ENCODE measurements at regions not wholly inside any gene's neighbourhood (a gene's known extent, or its start where the extent isn't known, plus 50 kb on each side); places are given as distances from the start of the nearest gene placed in this dataset.
"Not testable (repeated sequence)": the region's sequence is repeated elsewhere in the genome, so short reads cannot be mapped to it uniquely, and the experiment has no call there.

DNA sequence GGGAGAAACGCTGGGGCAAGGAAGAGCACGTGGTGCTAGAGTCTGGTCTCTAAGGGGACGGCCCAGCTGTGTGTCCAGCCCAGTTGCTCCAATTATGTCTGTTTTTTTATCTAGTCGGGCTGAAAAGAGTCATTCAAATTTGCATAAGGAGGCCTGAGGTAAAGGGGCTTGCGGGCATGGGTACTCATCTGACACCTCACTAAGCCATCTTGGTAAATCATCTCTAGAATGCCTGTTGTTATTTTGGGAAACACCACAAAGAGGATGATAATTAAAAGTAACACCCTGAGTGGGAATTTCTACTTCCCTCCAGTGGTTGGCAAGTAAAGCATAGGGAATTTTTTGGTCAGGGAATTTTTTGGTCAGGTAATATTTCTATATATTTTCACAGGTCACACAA, 196.1 kb upstream of the ALG10B start:
- no peak overlapping the region for H3K9ac ChIP-seq (ENCODE audit: control insufficient read depth, extremely low read depth, insufficient read depth, low read length)
- TF ChIP-seq CTCF (optimal IDR thresholded peaks at IDR 0.05 in 1 of 3, IDR thresholded peaks at IDR 0.05 in 1 of 3, conservative IDR thresholded peaks at IDR 0.05 in 1 of 3; ENCODE audit: extremely low read depth in 1 of 3, insufficient read depth in 2 of 3, low read length in 3 of 3) (no peak), EZH2 (IDR thresholded peaks at IDR 0.05; ENCODE audit: low read length) (no peak)
- no peaks in the 10 kb centered on the region for H3K79me2 ChIP-seq (ENCODE audit: control insufficient read depth, insufficient read depth, low read length)
- H3K27me3 ChIP-seq (ENCODE audit: control insufficient read depth, extremely low read depth, insufficient read depth, low read length), result no peaks in the 10 kb centered on the region
- H3K4me3 ChIP-seq (ENCODE audit: control insufficient read depth in 2 of 3, extremely low read depth in 1 of 3, insufficient read depth in 2 of 3, low read depth in 1 of 3, low read length in 3 of 3), result no peak overlapping the region
- DNase-seq (ENCODE audit: low read depth, low spot score), result no peak
- dilution Hi-C loops (cut with MboI; ENCODE audit: extremely low pct_ligation_motif_present, low sequenced_read_pairs), result no loop called here
- peaks cover 6% of the 10 kb centered on the region for H3K9me3 ChIP-seq (ENCODE audit: control insufficient read depth, low read depth, low read length)
- H3K36me3 ChIP-seq (ENCODE audit: control insufficient read depth in 2 of 2, extremely low read depth in 1 of 2, insufficient read depth in 2 of 2, low read length in 2 of 2), result no peaks in the 10 kb centered on the region
- H2AFZ ChIP-seq (ENCODE audit: control insufficient read depth, low read length), result no peak overlapping the region
- no peak for FAIRE-seq
- H3K27ac ChIP-seq (ENCODE audit: control insufficient read depth, insufficient read depth, low read length), result no peak overlapping the region
- H3K4me1 ChIP-seq (ENCODE audit: control insufficient read depth, extremely low read depth, insufficient read depth, low read length), result no peaks in the 10 kb centered on the region
- H4K20me1 ChIP-seq (ENCODE audit: control insufficient read depth, extremely low read depth, insufficient read depth, low read length), result no peaks in the 10 kb centered on the region
- no peaks in the 10 kb centered on the region for H3K9me1 ChIP-seq (ENCODE audit: control insufficient read depth, extremely low read depth, insufficient read depth, low read length)
- H3K4me2 ChIP-seq (ENCODE audit: control insufficient read depth, extremely low read depth, insufficient read depth, low read depth, low read length), result no peak overlapping the region

GRCh38 chr12:38123028-38123427, 193.5 kb upstream of the ALG10B start:
- H2AFZ ChIP-seq (ENCODE audit: control insufficient read depth, low read length); H3K27ac ChIP-seq (ENCODE audit: control insufficient read depth, insufficient read depth, low read length); H3K9ac ChIP-seq (ENCODE audit: control insufficient read depth, extremely low read depth, insufficient read depth, low read length); H3K9me3 ChIP-seq (ENCODE audit: control insufficient read depth, low read depth, low read length); H3K4me3 ChIP-seq (ENCODE audit: control insufficient read depth in 2 of 3, extremely low read depth in 1 of 3, insufficient read depth in 2 of 3, low read depth in 1 of 3, low read length in 3 of 3); dilution Hi-C loops (cut with MboI; ENCODE audit: extremely low pct_ligation_motif_present, low sequenced_read_pairs); DNase-seq (ENCODE audit: low read depth, low spot score); H3K27me3 ChIP-seq (ENCODE audit: control insufficient read depth, extremely low read depth, insufficient read depth, low read length); H3K36me3 ChIP-seq (ENCODE audit: control insufficient read depth in 2 of 2, extremely low read depth in 1 of 2, insufficient read depth in 2 of 2, low read length in 2 of 2); H3K9me1 ChIP-seq (ENCODE audit: control insufficient read depth, extremely low read depth, insufficient read depth, low read length); H3K4me1 ChIP-seq (ENCODE audit: control insufficient read depth, extremely low read depth, insufficient read depth, low read length); H4K20me1 ChIP-seq (ENCODE audit: control insufficient read depth, extremely low read depth, insufficient read depth, low read length); H3K79me2 ChIP-seq (ENCODE audit: control insufficient read depth, insufficient read depth, low read length); H3K4me2 ChIP-seq (ENCODE audit: control insufficient read depth, extremely low read depth, insufficient read depth, low read depth, low read length); FAIRE-seq: not testable (repeated sequence)

GRCh38 chr12:38123566-38124246, 192.9 kb upstream of the ALG10B start:
- dilution Hi-C loops (cut with MboI; ENCODE audit: extremely low pct_ligation_motif_present, low sequenced_read_pairs), result no loop called here
- Histone ChIP-seq H3K9me1 (ENCODE audit: control insufficient read depth, extremely low read depth, insufficient read depth, low read length) (no peaks in the 10 kb centered on the region), H3K9me3 (ENCODE audit: control insufficient read depth, low read depth, low read length) (peaks cover 3% of the 10 kb centered on the region), H3K4me1 (ENCODE audit: control insufficient read depth, extremely low read depth, insufficient read depth, low read length) (no peaks in the 10 kb centered on the region), H3K27me3 (ENCODE audit: control insufficient read depth, extremely low read depth, insufficient read depth, low read length) (no peaks in the 10 kb centered on the region), H4K20me1 (ENCODE audit: control insufficient read depth, extremely low read depth, insufficient read depth, low read length) (no peaks in the 10 kb centered on the region), H3K36me3 (ENCODE audit: control insufficient read depth in 2 of 2, extremely low read depth in 1 of 2, insufficient read depth in 2 of 2, low read length in 2 of 2) (no peaks in the 10 kb centered on the region), H3K79me2 (ENCODE audit: control insufficient read depth, insufficient read depth, low read length) (no peaks in the 10 kb centered on the region), H3K9ac (ENCODE audit: control insufficient read depth, extremely low read depth, insufficient read depth, low read length) (no peak overlapping the region), H3K4me3 (ENCODE audit: control insufficient read depth in 2 of 3, extremely low read depth in 1 of 3, insufficient read depth in 2 of 3, low read depth in 1 of 3, low read length in 3 of 3) (no peak overlapping the region), H2AFZ (ENCODE audit: control insufficient read depth, low read length) (no peak overlapping the region), H3K27ac (ENCODE audit: control insufficient read depth, insufficient read depth, low read length) (no peak overlapping the region), H3K4me2 (ENCODE audit: control insufficient read depth, extremely low read depth, insufficient read depth, low read depth, low read length) (no peak overlapping the region)
- TF ChIP-seq EZH2 (IDR thresholded peaks at IDR 0.05; ENCODE audit: low read length), result no peak
- TF ChIP-seq CTCF (optimal IDR thresholded peaks at IDR 0.05 in 1 of 3, IDR thresholded peaks at IDR 0.05 in 1 of 3, conservative IDR thresholded peaks at IDR 0.05 in 1 of 3; ENCODE audit: extremely low read depth in 1 of 3, insufficient read depth in 2 of 3, low read length in 3 of 3), result no peak
- FAIRE-seq, result no peak
- no peak for DNase-seq (ENCODE audit: low read depth, low spot score)

All from keratinocyte (primary cell).